ENCODE measurements at regions not wholly inside any gene's neighbourhood (a gene's known extent, or its start where the extent isn't known, plus 50 kb on each side); places are given as distances from the start of the nearest gene placed in this dataset.
A peak's percentile ranks its signal among the peaks of the same experiment; 100 is the strongest.
"Not testable (repeated sequence)": the region's sequence is repeated elsewhere in the genome, so short reads cannot be mapped to it uniquely, and the experiment has no call there.

DNA sequence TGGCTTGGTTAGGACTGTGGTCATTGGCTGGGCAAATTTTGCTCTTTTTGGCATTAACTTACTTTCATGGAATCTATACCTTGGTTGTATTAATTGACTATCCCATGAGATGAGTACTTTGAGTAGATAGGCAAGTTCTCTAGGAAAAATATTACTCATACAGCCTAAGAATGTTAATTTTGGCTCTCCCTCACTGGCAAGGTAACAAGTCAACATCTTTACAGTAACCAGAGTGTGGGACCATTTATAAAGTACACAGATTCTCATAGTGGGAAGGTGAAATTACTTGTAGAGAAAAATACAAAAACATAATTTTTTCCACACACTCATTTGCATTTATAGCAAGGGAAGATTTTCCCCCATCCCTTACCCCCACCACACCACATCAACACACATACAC is 154.6 kb upstream of the ZNF608 start:
- intact Hi-C loops (cut with micrococcal nuclease): loop anchor here (10.0 kb wide), 2 partner anchors 314 to 316 kb away; no protein-coding TSS in a partner anchor
- Mint-ChIP-seq H3K4me1 (ENCODE audit: low read depth) (peaks cover 18% of the 10 kb centered on the region), H3K27ac (no peak overlapping the region), H3K27me3 (ENCODE audit: insufficient read depth) (no peaks in the 10 kb centered on the region), H3K4me3 (no peak overlapping the region), H3K9me3 (no peaks in the 10 kb centered on the region), H3K36me3 (ENCODE audit: low read depth) (no peaks in the 10 kb centered on the region)
- no peak for DNase-seq (ENCODE audit: low spot score)

DNA sequence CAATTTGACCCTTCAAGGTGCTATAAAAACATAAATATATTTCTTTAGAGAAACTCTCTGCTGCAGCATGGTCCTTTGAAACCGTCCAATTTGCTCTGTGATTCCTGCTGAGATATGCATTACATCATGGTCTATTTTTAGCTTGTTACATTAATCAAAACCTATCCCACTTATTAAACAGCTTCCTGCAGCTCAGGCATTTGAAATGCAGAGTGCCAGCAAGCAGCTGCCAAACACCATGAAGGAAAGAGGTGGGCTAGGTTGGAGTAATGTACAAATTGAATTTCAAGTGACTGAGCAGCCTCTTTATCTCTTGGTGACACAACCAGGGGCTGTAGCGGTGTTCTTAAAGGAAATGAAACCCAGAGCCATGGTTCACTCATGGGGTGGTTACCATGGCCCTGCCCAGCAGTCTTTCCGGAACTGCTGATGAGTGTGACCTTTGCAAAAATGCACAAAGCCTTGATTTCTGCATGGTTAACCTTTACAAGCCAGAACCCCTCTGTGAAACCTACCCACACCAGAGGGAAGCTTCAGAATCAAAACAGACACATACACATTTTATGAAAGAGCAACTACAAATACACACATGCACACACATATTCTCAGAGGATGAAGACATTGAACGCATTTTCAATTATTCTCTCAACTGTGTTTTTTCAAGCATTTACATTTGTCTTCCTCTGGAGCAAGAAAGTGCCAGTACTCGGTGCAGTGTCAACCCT is 155.8 kb upstream of the ZNF608 start:
- Mint-ChIP-seq H3K36me3 (ENCODE audit: low read depth) (no peaks in the 10 kb centered on the region), H3K27me3 (ENCODE audit: insufficient read depth) (no peaks in the 10 kb centered on the region), H3K4me3 (peak overlapping the region; percentile 59), H3K9me3 (no peaks in the 10 kb centered on the region), H3K4me1 (ENCODE audit: low read depth) (peaks cover 18% of the 10 kb centered on the region), H3K27ac (peak overlapping the region; percentile 52)
- intact Hi-C loops (cut with micrococcal nuclease): loop anchor here (1.0 to 10.0 kb wide), 4 partner anchors 19 to 317 kb away; no protein-coding TSS in a partner anchor
- peak; percentile 6 for DNase-seq (ENCODE audit: low spot score)

DNA sequence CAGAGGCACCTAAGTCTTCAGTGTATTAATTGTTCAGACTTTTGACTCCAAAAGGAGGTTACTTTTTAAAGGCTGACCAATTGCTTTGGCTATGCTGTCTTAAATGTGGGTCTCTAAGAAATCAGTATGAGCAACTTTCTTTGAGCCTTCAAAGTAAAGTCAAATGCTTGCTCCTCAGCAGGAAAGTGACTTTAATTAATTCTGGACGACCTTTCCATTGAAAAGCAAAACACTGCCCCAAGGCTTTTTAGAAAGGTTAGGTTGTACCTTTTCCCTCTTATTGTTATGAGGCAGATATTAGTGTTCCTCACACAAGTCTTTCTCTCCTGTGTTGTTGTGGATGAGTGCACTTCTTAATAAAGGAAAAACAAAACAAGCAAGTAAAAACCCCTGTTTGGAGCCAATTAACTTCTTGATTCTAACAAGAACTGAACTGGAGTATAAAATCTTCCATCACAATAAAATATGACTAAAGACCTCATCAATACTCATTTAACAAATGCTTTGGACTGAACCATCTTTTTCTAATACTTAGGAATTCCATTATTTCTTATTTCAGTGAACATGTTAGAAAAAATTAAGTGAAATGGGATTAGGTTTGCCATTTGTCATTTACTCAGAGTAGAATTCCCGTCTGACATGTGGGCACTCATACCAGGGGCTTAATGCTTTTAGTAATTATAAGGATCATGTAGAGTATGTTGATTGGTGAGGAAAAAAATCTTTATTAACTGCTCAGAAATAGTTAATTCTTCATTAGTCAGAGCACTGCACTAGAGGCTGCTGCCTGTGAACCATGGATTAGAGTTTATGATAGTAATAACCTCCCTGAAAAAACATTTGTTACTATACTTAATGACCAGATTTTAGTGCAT is 159.1 kb upstream of the ZNF608 start:
- no peak for DNase-seq (ENCODE audit: low spot score)
- intact Hi-C loops (cut with micrococcal nuclease): loop anchor here (10.0 kb wide), 2 partner anchors 309 to 321 kb away; no protein-coding TSS in a partner anchor
- Mint-ChIP-seq H3K36me3 (ENCODE audit: low read depth) (no peaks in the 10 kb centered on the region), H3K4me1 (ENCODE audit: low read depth) (peaks cover 26% of the 10 kb centered on the region), H3K4me3 (no peak overlapping the region), H3K9me3 (no peaks in the 10 kb centered on the region), H3K27ac (no peak overlapping the region), H3K27me3 (ENCODE audit: insufficient read depth) (no peaks in the 10 kb centered on the region)

DNA sequence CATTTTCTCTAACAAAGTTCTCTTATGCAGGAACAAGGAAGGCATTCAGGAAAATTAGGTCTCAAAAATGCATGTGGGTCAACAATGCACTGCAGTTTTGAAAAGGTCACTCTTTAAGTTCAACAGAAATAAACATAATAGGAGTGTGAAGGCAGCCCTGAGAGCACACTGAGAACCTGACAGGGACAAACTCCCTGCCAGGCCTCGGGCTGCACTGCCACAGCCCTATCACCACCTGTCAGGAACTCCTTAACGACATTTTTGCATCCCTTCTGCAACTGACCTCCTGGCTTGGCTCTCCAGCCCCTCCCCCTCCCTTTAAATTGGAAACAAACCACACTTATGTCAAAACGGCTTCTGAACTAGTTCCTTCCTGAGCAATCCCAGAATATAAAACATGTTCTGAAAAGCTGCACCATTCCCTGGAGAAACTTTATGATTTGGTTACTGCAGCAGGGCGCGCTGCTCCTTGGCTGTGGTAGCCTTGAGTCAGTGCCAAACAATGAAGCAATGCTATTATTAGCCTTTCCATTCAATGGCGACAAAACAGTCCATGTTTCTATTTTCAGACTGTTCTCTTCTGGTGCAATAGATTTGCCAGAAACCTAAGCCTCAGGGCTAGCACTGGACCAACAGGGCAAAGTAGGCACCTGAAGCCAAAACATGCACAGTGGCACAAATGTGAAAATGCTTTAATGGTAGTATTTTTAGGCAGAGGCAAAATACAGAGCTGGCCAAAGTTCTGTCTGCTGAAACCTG is 160.1 kb upstream of the ZNF608 start:
- no peak overlapping the region for H3K27ac Mint-ChIP-seq
- intact Hi-C loops (cut with micrococcal nuclease): loop anchor here (10.0 kb wide), 2 partner anchors 308 to 322 kb away; no protein-coding TSS in a partner anchor
- peaks cover 26% of the 10 kb centered on the region for H3K4me1 Mint-ChIP-seq (ENCODE audit: low read depth)
- DNase-seq (ENCODE audit: low spot score): no peak
- no peaks in the 10 kb centered on the region for H3K36me3 Mint-ChIP-seq (ENCODE audit: low read depth)
- H3K27me3 Mint-ChIP-seq (ENCODE audit: insufficient read depth): no peaks in the 10 kb centered on the region
- H3K4me3 Mint-ChIP-seq: no peak overlapping the region
- no peaks in the 10 kb centered on the region for H3K9me3 Mint-ChIP-seq

DNA sequence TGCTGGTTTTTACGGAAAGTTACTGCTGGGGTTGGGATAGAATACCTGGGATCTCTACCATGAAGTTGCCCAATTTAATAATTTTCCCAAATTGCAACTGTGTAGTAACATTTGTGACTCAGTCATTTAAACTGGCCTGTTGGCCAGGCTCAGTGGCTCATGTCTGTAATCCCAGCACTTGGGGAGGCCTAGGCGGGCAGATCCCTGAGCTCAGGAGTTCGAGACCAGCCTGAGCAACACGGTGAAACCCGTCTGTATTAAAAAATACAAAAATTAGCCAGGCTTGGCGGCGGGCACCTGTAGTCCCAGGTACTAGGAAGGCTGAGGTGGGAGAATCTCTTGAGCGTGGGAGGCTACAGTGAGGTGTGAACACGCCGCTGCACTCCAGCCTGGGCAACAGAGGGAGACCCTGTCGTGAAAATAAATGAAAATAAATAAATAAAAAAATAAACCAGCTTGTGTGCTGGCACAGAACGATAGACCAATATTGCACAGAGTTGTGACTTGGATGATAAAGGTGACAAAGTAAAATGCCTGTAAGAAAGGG is 160.7 kb upstream of the ZNF608 start:
- no peaks in the 10 kb centered on the region for H3K27me3 Mint-ChIP-seq (ENCODE audit: insufficient read depth)
- H3K4me1 Mint-ChIP-seq (ENCODE audit: low read depth): peaks cover 23% of the 10 kb centered on the region
- H3K9me3 Mint-ChIP-seq: no peaks in the 10 kb centered on the region
- no peaks in the 10 kb centered on the region for H3K36me3 Mint-ChIP-seq (ENCODE audit: low read depth)
- intact Hi-C loops (cut with micrococcal nuclease): loop anchor here (10.0 kb wide), 2 partner anchors 308 to 322 kb away; no protein-coding TSS in a partner anchor
- no peak overlapping the region for H3K4me3 Mint-ChIP-seq
- no peak overlapping the region for H3K27ac Mint-ChIP-seq
- DNase-seq (ENCODE audit: low spot score): no peak

DNA sequence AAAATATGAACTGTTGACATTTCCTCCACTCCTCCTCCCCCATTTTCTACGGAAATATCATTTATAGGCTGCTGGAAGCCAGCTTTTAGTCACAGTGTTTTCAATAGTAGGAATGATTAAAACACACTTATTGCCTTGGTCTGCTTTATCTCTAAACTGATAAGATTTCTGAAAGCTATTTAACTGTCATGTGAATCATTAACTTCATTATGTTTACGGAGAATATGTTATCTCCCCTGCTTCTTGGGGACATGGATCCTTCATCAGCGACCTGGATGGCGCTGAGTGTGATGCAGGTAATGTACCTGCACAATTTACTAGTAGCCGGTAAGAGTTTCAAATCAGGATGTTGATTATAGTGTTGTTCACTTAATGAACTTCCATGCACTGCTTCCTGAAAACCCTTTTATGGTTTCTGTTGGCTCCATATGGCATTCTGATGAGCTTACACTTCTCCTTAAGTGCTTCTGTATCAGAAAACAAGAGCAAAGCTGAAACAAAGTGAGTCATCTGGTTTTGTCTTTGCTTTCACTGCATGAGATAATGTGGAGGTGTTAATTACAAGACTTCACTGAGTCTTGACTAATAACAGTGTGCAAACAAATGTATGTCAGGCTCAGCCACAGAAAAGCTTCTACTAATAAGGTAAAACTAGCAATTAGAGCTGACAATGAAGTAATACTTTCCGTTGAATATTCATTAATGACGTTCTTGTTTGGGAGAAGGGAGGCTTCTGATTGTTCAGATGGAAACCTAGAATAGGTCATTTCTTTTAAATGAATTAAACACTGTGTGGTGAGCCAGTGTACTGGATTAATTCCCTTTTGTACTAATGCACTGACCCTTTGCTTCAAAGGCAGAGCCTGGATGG is 162.4 kb upstream of the ZNF608 start:
- H3K4me1 Mint-ChIP-seq (ENCODE audit: low read depth): peaks cover 10% of the 10 kb centered on the region
- H3K27ac Mint-ChIP-seq: no peak overlapping the region
- no peaks in the 10 kb centered on the region for H3K9me3 Mint-ChIP-seq
- H3K27me3 Mint-ChIP-seq (ENCODE audit: insufficient read depth): no peaks in the 10 kb centered on the region
- intact Hi-C loops (cut with micrococcal nuclease): loop anchor here (10.0 kb wide), 2 partner anchors 306 to 324 kb away; no protein-coding TSS in a partner anchor
- H3K36me3 Mint-ChIP-seq (ENCODE audit: low read depth): no peaks in the 10 kb centered on the region
- no peak overlapping the region for H3K4me3 Mint-ChIP-seq
- no peak for DNase-seq (ENCODE audit: low spot score)

DNA sequence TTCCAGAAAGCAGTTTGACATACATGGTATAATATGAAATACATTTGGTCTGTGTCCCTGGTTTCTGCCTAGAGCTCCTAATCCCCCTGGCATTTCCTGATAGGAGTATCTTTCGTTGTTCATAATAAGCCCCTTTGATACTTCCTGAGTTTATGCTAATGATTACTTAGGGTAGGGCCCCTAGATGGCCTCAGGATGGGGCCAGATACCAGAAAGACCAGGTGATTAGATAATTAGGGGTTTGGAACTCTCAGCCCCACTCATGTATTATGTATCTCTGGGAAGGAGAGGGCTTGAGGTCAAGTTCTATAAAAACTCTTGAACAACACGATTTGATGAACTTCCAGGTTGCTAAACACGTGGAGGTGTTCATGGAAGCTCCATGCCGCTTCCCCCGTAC is 163.3 kb upstream of the ZNF608 start:
- intact Hi-C loops (cut with micrococcal nuclease): loop anchor here (10.0 kb wide), 2 partner anchors 305 to 325 kb away; no protein-coding TSS in a partner anchor

DNA sequence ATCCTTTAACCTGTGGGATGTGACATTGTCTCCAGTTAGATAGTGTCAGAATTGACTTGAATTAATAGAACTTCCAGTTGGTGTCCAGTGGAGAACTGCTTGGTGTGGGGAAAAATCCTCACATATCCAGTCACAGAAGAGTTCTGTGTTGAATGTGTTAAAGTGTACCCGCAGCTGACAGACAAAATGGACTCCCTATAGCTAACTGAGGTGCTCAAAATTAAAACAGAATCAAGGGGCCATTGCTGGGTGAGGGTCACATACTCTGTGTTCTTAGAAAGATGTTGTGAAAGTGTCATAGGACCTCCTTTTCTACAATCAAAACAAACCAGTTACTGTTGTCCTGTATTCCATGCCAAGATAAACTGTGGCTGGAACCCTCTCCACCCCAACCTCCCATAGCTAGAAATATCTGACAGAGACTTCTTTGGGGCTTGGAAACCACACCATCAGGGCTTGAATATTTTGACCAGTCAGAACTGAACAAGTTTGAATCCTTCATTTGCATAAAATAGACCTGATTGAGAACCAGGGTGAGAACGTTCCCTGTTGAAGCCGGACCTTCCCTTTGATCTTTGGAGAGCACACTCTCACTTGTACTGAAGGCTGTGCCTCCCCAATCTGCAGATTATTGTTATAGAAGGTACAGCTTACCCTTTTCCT is 164.0 kb upstream of the ZNF608 start:
- no peaks in the 10 kb centered on the region for H3K36me3 Mint-ChIP-seq (ENCODE audit: low read depth)
- peaks cover 8% of the 10 kb centered on the region for H3K4me1 Mint-ChIP-seq (ENCODE audit: low read depth)
- no peak for DNase-seq (ENCODE audit: low spot score)
- H3K9me3 Mint-ChIP-seq: no peaks in the 10 kb centered on the region
- no peak overlapping the region for H3K4me3 Mint-ChIP-seq
- intact Hi-C loops (cut with micrococcal nuclease): no loop called here
- H3K27ac Mint-ChIP-seq: no peak overlapping the region
- no peaks in the 10 kb centered on the region for H3K27me3 Mint-ChIP-seq (ENCODE audit: insufficient read depth)

More for the DNA sequence above, 163.3 kb upstream of the ZNF608 start:
- DNase-seq (ENCODE audit: low spot score): no peak
- Mint-ChIP-seq H3K4me3 (no peak overlapping the region), H3K4me1 (ENCODE audit: low read depth) (peaks cover 8% of the 10 kb centered on the region), H3K36me3 (ENCODE audit: low read depth) (no peaks in the 10 kb centered on the region), H3K27me3 (ENCODE audit: insufficient read depth) (no peaks in the 10 kb centered on the region), H3K9me3 (no peaks in the 10 kb centered on the region), H3K27ac (no peak overlapping the region)

DNA sequence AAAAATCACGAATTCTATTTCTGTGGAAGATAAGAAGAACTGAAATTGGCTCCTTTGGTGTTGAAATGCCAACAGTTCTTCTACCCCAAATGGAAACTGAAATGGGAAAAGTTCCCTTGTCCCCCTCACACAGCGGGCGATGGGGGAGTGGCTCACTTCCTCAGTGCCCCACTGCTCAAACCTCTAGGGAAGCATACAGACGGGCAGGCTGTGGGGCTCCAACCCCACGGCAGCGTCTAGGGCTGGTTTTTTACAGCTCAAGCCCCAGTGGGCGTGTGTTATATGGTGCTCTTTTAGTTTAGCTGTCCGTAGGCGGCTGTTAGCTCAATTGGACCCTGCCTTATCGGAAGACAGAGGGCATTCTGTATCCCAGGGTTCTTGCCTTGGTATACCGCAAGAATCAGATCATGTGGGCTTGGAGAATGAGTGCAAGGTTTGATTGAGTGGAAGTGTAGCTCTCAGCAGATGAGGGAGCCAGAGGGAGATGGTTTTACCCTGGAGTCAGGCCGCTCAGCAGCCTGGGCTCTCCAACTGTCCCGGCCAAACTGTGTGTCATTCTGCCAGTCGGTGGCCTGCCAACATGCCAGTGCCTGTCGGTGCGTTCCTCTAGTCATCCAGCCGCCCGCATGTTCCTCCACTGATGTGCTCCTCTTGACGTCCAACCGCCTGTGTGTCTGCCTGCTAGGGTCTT is 166.3 kb upstream of the ZNF608 start:
- Mint-ChIP-seq H3K9me3 (no peaks in the 10 kb centered on the region), H3K4me3 (no peak overlapping the region), H3K27me3 (ENCODE audit: insufficient read depth) (no peaks in the 10 kb centered on the region), H3K27ac (no peak overlapping the region), H3K36me3 (ENCODE audit: low read depth) (no peaks in the 10 kb centered on the region), H3K4me1 (ENCODE audit: low read depth) (peaks cover 8% of the 10 kb centered on the region)
- intact Hi-C loops (cut with micrococcal nuclease): no loop called here
- no peak for DNase-seq (ENCODE audit: low spot score)

DNA sequence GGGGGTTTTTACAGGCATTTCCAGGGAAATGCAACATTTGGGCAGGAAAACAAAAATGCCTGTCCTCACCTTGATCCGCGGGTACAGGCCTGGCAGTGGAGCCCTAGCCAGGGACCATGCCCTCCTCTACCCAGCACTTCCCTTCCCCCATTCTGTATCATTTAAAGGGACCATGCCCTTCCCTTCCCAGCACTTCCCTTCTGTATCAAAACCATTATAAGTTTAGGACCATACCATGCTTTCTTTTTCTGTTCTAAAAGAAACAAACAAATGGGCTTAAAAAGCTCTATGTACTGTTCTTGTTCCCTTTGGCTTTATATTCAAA is 166.9 kb upstream of the ZNF608 start:
- H3K36me3 Mint-ChIP-seq (ENCODE audit: low read depth): no peaks in the 10 kb centered on the region
- no peak for DNase-seq (ENCODE audit: low spot score)
- intact Hi-C loops (cut with micrococcal nuclease): no loop called here
- no peak overlapping the region for H3K27ac Mint-ChIP-seq
- H3K4me1 Mint-ChIP-seq (ENCODE audit: low read depth): peaks cover 8% of the 10 kb centered on the region
- no peaks in the 10 kb centered on the region for H3K27me3 Mint-ChIP-seq (ENCODE audit: insufficient read depth)
- H3K4me3 Mint-ChIP-seq: no peak overlapping the region
- H3K9me3 Mint-ChIP-seq: no peaks in the 10 kb centered on the region

DNA sequence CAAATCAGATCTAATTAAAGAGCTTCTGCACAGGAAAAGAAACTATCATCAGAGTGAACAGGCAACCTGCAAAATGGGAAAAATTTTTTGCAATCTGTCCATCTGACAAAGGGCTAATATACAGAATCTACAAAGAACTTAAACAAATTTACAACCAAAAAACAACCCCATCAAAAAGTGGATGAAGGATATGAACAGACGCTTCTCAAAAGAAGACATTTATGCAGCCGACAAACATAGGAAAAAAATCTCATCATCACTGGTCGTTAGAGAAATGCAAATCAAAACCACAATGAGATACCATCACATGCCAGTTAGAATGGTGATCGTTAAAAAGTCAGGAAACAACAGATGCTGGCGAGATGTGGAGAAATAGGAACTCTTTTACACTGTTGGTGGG is 169.9 kb upstream of the ZNF608 start:
- H3K9me3 Mint-ChIP-seq, H3K4me3 Mint-ChIP-seq: not testable (repeated sequence)

More for the DNA sequence above, 169.9 kb upstream of the ZNF608 start:
- DNase-seq (ENCODE audit: low spot score); H3K36me3 Mint-ChIP-seq (ENCODE audit: low read depth); H3K4me1 Mint-ChIP-seq (ENCODE audit: low read depth); intact Hi-C loops (cut with micrococcal nuclease); H3K27me3 Mint-ChIP-seq (ENCODE audit: insufficient read depth); H3K27ac Mint-ChIP-seq: not testable (repeated sequence)

Data from activated T-helper 1 cell treated with anti-CD3 and anti-CD28 coated beads, Interleukin-12 subunit alpha, Interleukin-12 subunit beta, Interleukin-2, Interleukin-4 antibody, amounts not matched to agents 30 ng/mL and 10 ng/mL and 1 ng/mL, durations not matched to agents 14 hours and 24 hours and 36 hours (primary cell).